ENCODE measurements at regions not wholly inside any gene's neighbourhood (a gene's known extent, or its start where the extent isn't known, plus 50 kb on each side); places are given as distances from the start of the nearest gene placed in this dataset.

GRCh38 chr1:56286956-56287355 is 292.4 kb downstream of the PLPP3 start:
- H3K27ac ChIP-seq: no peak overlapping the region
- CTCF ChIA-PET: no interaction called here
- POLR2A ChIA-PET (ENCODE audit: low non-redundant PET): no interaction called here
- DNase-seq (ENCODE audit: low spot score): no peak
- TF ChIP-seq CTCF (conservative IDR thresholded peaks at IDR 0.05; ENCODE audit: low read depth): no peak

GRCh38 chr1:56286506-56286905 is 292.9 kb downstream of the PLPP3 start:
- TF ChIP-seq CTCF (conservative IDR thresholded peaks at IDR 0.05; ENCODE audit: low read depth): no peak
- no peak overlapping the region for H3K27ac ChIP-seq
- no peak for DNase-seq (ENCODE audit: low spot score)
- POLR2A ChIA-PET (ENCODE audit: low non-redundant PET): no interaction called here
- CTCF ChIA-PET: interaction anchor here (1.0 kb wide), 1 partner anchor 391 kb away, joined by 3 read pairs; no protein-coding TSS in a partner anchor

GRCh38 chr1:56285554-56286402 is 293.6 kb downstream of the PLPP3 start:
- no peak for TF ChIP-seq CTCF (conservative IDR thresholded peaks at IDR 0.05; ENCODE audit: low read depth)
- no peak overlapping the region for H3K27ac ChIP-seq
- DNase-seq (ENCODE audit: low spot score): no peak
- ChIA-PET POLR2A (ENCODE audit: low non-redundant PET) (no interaction called here), CTCF (interaction anchor here (1.0 kb wide), 1 partner anchor 391 kb away, joined by 3 read pairs; no protein-coding TSS in a partner anchor)

- DNase-seq (ENCODE audit: low spot score): no peak
- no peak for TF ChIP-seq CTCF (conservative IDR thresholded peaks at IDR 0.05; ENCODE audit: low read depth)
- CTCF ChIA-PET: no interaction called here
- H3K27ac ChIP-seq: no peak overlapping the region
- POLR2A ChIA-PET (ENCODE audit: low non-redundant PET): no interaction called here
Measured at GRCh38 chr1:56284928-56285327, 294.4 kb downstream of the PLPP3 start.

- ChIA-PET CTCF (no interaction called here), POLR2A (ENCODE audit: low non-redundant PET) (no interaction called here)
- no peak for TF ChIP-seq CTCF (conservative IDR thresholded peaks at IDR 0.05; ENCODE audit: low read depth)
- no peak overlapping the region for H3K27ac ChIP-seq
- DNase-seq (ENCODE audit: low spot score): no peak
Measured at GRCh38 chr1:56278061-56278460, 301.3 kb downstream of the PLPP3 start.

GRCh38 chr1:56268519-56269140 is 310.7 kb downstream of the PLPP3 start:
- ChIA-PET CTCF (interaction anchor here (0.5 to 0.6 kb wide), 2 partner anchors 566 to 1125 kb away, joined by 3 to 5 read pairs; no protein-coding TSS in a partner anchor), POLR2A (ENCODE audit: low non-redundant PET) (no interaction called here)
- no peak overlapping the region for H3K27ac ChIP-seq
- TF ChIP-seq CTCF (conservative IDR thresholded peaks at IDR 0.05; ENCODE audit: low read depth): no peak
- no peak for DNase-seq (ENCODE audit: low spot score)

All from RWPE1 (cell line).